Panc1 (cell line): ENCODE measurements at regions not wholly inside any gene's neighbourhood (a gene's known extent, or its start where the extent isn't known, plus 50 kb on each side); places are given as distances from the start of the nearest gene placed in this dataset.

Experiments used
- ATAC-seq: fragments of 200-7000 bp; cut with Tn5 transposase; 2 replicates; pipeline ENCODE4 v1.9.1; 2020; ENCODE audit warnings: mild to moderate bottlenecking, moderate library complexity
- BruUV-seq: library from RNA; stranded (reverse); fragments of 400-500 nt; replicated peaks from 2 replicates; lab custom pipeline; 2021; lab: Mats Ljungman, UMichigan
- CTCF ChIA-PET: fragments of 300-600 bp; sonication (Branson Sonifier 250); formaldehyde crosslinking; loops from one replicate; lab custom pipeline; 2022; ENCODE audit warnings: antibody characterized with exemption; lab: Charles Lee
- POLR2A ChIA-PET: fragments of 300-600 bp; sonication (Branson Sonifier 250); formaldehyde crosslinking; loops from one replicate; lab custom pipeline; 2022; ENCODE audit warnings: antibody characterized with exemption; lab: Charles Lee
- DNase-seq: peaks from one replicate; pipeline ENCODE4 v3.0.0-alpha.2; 2010; ENCODE audit warnings: low read depth, low spot score
- H3K27ac ChIP-seq: 2 replicates; pipeline ENCODE4 v1.5.1; 2011; ENCODE audit warnings: mild to moderate bottlenecking, low read length, inconsistent platforms
- H3K27me3 ChIP-seq: fragments of 200-500 bp; sonication (Bioruptor generic); 2 replicates; pipeline ENCODE4 v1.6.0; 2014; ENCODE audit warnings: low read length, inconsistent platforms; ENCODE audit not compliant: control insufficient read depth, insufficient read depth
- H3K36me3 ChIP-seq: fragments of 200-500 bp; sonication (Bioruptor generic); 2 replicates; pipeline ENCODE4 v1.5.1; 2014; ENCODE audit warnings: inconsistent platforms, mild to moderate bottlenecking, low read length, moderate library complexity; ENCODE audit not compliant: control insufficient read depth, insufficient read depth
- H3K4me1 ChIP-seq: 2 replicates; pipeline ENCODE4 v1.5.1; 2011; ENCODE audit warnings: inconsistent platforms, mild to moderate bottlenecking, low read length, moderate library complexity; ENCODE audit not compliant: control insufficient read depth, insufficient read depth
- H3K4me3 ChIP-seq, 2 experiments: 2 replicates each; pipeline ENCODE4 v1.5.1; 2011 to 2012; ENCODE audit warnings: low read depth in 2 of 2, low read length in 2 of 2, mild to moderate bottlenecking in 2 of 2, inconsistent platforms in 1 of 2, moderate library complexity in 1 of 2
- H3K9me3 ChIP-seq: fragments of 200-500 bp; sonication (Bioruptor generic); 2 replicates; pipeline ENCODE4 v1.5.1; 2014; ENCODE audit warnings: low read depth, mild to moderate bottlenecking, inconsistent platforms, low read length, moderate library complexity; ENCODE audit not compliant: control insufficient read depth, insufficient read depth
- CTCF ChIP-seq: fragments of 450-650 bp; IDR thresholded peaks from 2 replicates; pipeline ENCODE4 v1.5.1; 2017; ENCODE audit warnings: mild to moderate bottlenecking
- POLR2AphosphoS5 ChIP-seq: IDR thresholded peaks from 2 replicates; pipeline ENCODE4 v1.6.1; 2012; ENCODE audit warnings: mild to moderate bottlenecking, low read depth, low read length, moderate library complexity
- REST ChIP-seq, 2 experiments: IDR thresholded peaks; 2 replicates each; pipeline ENCODE4 v1.6.1; 2011 to 2012; ENCODE audit warnings: low read depth in 2 of 2, control low read depth in 1 of 2, low read length in 1 of 2, mild to moderate bottlenecking in 1 of 2, moderate library complexity in 1 of 2; ENCODE audit not compliant: insufficient read depth in 1 of 2
- SIN3A ChIP-seq: IDR thresholded peaks from 2 replicates; pipeline ENCODE4 v1.6.1; 2012; ENCODE audit warnings: low read depth, mild to moderate bottlenecking, low read length, moderate library complexity, borderline replicate concordance; ENCODE audit not compliant: insufficient read depth
- TCF7L2 ChIP-seq: IDR thresholded peaks from 2 replicates; pipeline ENCODE4 v1.6.1; 2011; ENCODE audit warnings: mild to moderate bottlenecking, low read depth, low read length, inconsistent platforms
- in situ Hi-C: cut with HindIII; loops from 2 replicates; pipeline ENCODE4 v1.10.0; 2016; ENCODE audit warnings: low sequenced_read_pairs, low pct_unique_long_range_greater_than_20kb
- intact Hi-C: fragments of 100-400 bp; cut with micrococcal nuclease; formaldehyde crosslinking; loops from one replicate; pipeline ENCODE4 v1.10.0; 2022; ENCODE audit not compliant: unreplicated experiment

GRCh38 chr2:7479603-7480002, 562.4 kb downstream of the RNF144A start:
- Histone ChIP-seq H3K36me3 (no peaks in the 10 kb centered on the region), H3K4me1 (no peaks in the 10 kb centered on the region), H3K27ac (no peak overlapping the region), H3K4me3 (no peak overlapping the region), H3K27me3 (no peaks in the 10 kb centered on the region), H3K9me3 (no peaks in the 10 kb centered on the region)
- no peak for ATAC-seq
- intact Hi-C loops (no loop called here), in situ Hi-C loops (no loop called here)
- BruUV-seq: no TSS peak
- ChIA-PET CTCF (no interaction called here), POLR2A (no interaction called here)
- no peak for DNase-seq
- TF ChIP-seq TCF7L2 (no peak), CTCF (no peak), SIN3A (no peak), REST (IDR thresholded peaks at IDR 0.05; ENCODE audit: insufficient read depth in 1 of 2, low read depth in 2 of 2, low read length in 1 of 2) (no peak), POLR2AphosphoS5 (no peak)

- ATAC-seq (no peak), DNase-seq (no peak)
- intact Hi-C loops: no loop called here
- Histone ChIP-seq H3K4me3 (no peak overlapping the region), H3K27ac (no peak overlapping the region), H3K36me3 (no peaks in the 10 kb centered on the region), H3K9me3 (no peaks in the 10 kb centered on the region), H3K4me1 (no peaks in the 10 kb centered on the region), H3K27me3 (no peaks in the 10 kb centered on the region)
- POLR2A ChIA-PET: no interaction called here
- CTCF ChIA-PET: no interaction called here
- TF ChIP-seq POLR2AphosphoS5: no peak
- no peak for TF ChIP-seq TCF7L2
- TF ChIP-seq SIN3A: no peak
- no peak for TF ChIP-seq CTCF
- TF ChIP-seq REST (IDR thresholded peaks at IDR 0.05; ENCODE audit: insufficient read depth in 1 of 2, low read depth in 2 of 2, low read length in 1 of 2): no peak
- in situ Hi-C loops: no loop called here
- BruUV-seq: no TSS peak
Measured at GRCh38 chr2:7480431-7480830, 563.2 kb downstream of the RNF144A start.
